ENCODE measurements at regions not wholly inside any gene's neighbourhood (a gene's known extent, or its start where the extent isn't known, plus 50 kb on each side); places are given as distances from the start of the nearest gene placed in this dataset.

GRCh38 chr5:124538191-124538590 lies 208.2 kb downstream of the ZNF608 start:
- H4K20me1 ChIP-seq (ENCODE audit: insufficient read depth): no peaks in the 10 kb centered on the region
- H2AFZ ChIP-seq (ENCODE audit: low read depth, low read length, poor library complexity, severe bottlenecking): no peak overlapping the region
- no peaks in the 10 kb centered on the region for H3K27me3 ChIP-seq (ENCODE audit: insufficient read depth, low read length)
- BruUV-seq (replicated peaks): no TSS peak
- ChIA-PET POLR2A (no interaction called here), CTCF (no interaction called here), RAD21 (ENCODE audit: low non-redundant PET in 1 of 2, low total read pairs in 2 of 2, uncharacterized antibody in 2 of 2, unreplicated experiment in 2 of 2) (no interaction called here)
- H3K9ac ChIP-seq (ENCODE audit: low read length): no peak overlapping the region
- H3K4me2 ChIP-seq (ENCODE audit: low read length): no peak overlapping the region
- no peaks in the 10 kb centered on the region for H3K36me3 ChIP-seq (ENCODE audit: control insufficient read depth in 1 of 2, insufficient read depth in 2 of 2, low read length in 2 of 2)
- no peak overlapping the region for H3K4me3 ChIP-seq (replicated peaks in 1 of 2; ENCODE audit: low read depth in 1 of 2, low read length in 2 of 2)
- no peaks in the 10 kb centered on the region for H3K4me1 ChIP-seq (ENCODE audit: control insufficient read depth in 1 of 2, insufficient read depth in 2 of 2, low read length in 2 of 2)
- TF ChIP-seq EGR1 (IDR thresholded peaks at IDR 0.05; ENCODE audit: low read depth): no peak
- TF ChIP-seq ZNF274 (IDR thresholded peaks at IDR 0.05; ENCODE audit: low read depth, low read length): no peak
- no peak for TF ChIP-seq CEBPB (IDR thresholded peaks at IDR 0.05; ENCODE audit: low read depth)
- TF ChIP-seq ZFX (IDR thresholded peaks at IDR 0.05): no peak
- TF ChIP-seq ELF1 (IDR thresholded peaks at IDR 0.05; ENCODE audit: borderline replicate concordance, low read depth): no peak
- no peak for TF ChIP-seq SP1 (IDR thresholded peaks at IDR 0.05; ENCODE audit: low read depth)
- TF ChIP-seq MAX (IDR thresholded peaks at IDR 0.05): no peak
- no peak for TF ChIP-seq POLR2A (IDR thresholded peaks at IDR 0.05; ENCODE audit: borderline replicate concordance, extremely low read depth, insufficient read depth, insufficient read length)
- TF ChIP-seq, protein P1, sequence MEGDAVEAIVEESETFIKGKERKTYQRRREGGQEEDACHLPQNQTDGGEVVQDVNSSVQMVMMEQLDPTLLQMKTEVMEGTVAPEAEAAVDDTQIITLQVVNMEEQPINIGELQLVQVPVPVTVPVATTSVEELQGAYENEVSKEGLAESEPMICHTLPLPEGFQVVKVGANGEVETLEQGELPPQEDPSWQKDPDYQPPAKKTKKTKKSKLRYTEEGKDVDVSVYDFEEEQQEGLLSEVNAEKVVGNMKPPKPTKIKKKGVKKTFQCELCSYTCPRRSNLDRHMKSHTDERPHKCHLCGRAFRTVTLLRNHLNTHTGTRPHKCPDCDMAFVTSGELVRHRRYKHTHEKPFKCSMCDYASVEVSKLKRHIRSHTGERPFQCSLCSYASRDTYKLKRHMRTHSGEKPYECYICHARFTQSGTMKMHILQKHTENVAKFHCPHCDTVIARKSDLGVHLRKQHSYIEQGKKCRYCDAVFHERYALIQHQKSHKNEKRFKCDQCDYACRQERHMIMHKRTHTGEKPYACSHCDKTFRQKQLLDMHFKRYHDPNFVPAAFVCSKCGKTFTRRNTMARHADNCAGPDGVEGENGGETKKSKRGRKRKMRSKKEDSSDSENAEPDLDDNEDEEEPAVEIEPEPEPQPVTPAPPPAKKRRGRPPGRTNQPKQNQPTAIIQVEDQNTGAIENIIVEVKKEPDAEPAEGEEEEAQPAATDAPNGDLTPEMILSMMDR (IDR thresholded peaks at IDR 0.05 in 2 of 3, conservative IDR thresholded peaks at IDR 0.05 in 1 of 3; ENCODE audit: borderline replicate concordance in 1 of 3, insufficient read depth in 1 of 3, low read depth in 2 of 3, low read length in 2 of 3): no peak
- no peak for TF ChIP-seq FOSL1 (IDR thresholded peaks at IDR 0.05; ENCODE audit: low read depth)
- TF ChIP-seq REST (IDR thresholded peaks at IDR 0.05; ENCODE audit: low read depth): no peak
- TF ChIP-seq EZH2phosphoT487 (IDR thresholded peaks at IDR 0.05; ENCODE audit: borderline replicate concordance): no peak
- no peak for TF ChIP-seq JUND (IDR thresholded peaks at IDR 0.05)
- no peak for TF ChIP-seq YY1 (IDR thresholded peaks at IDR 0.05; ENCODE audit: extremely low read depth, insufficient replicate concordance, low read depth, low read length)
- TF ChIP-seq EZH2 (IDR thresholded peaks at IDR 0.05): no peak
- no peak for TF ChIP-seq SRF (IDR thresholded peaks at IDR 0.05; ENCODE audit: low read depth)
- TF ChIP-seq, protein P2, sequence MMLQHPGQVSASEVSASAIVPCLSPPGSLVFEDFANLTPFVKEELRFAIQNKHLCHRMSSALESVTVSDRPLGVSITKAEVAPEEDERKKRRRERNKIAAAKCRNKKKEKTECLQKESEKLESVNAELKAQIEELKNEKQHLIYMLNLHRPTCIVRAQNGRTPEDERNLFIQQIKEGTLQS (IDR thresholded peaks at IDR 0.05): no peak
- H3K27ac ChIP-seq (ENCODE audit: low read depth, low read length): no peak overlapping the region
- H3K9me3 ChIP-seq (ENCODE audit: control insufficient read depth in 1 of 2, insufficient read depth in 1 of 2, low read depth in 1 of 2, low read length in 2 of 2): no peaks in the 10 kb centered on the region
- no peaks in the 10 kb centered on the region for H3K79me2 ChIP-seq (ENCODE audit: insufficient read depth, low read length)
- ATAC-seq (no peak), DNase-seq (ENCODE audit: low read depth, low spot score) (no peak)
- intact Hi-C loops (cut with micrococcal nuclease): no loop called here
- no peaks in the 10 kb centered on the region for H3K9me2 ChIP-seq (ENCODE audit: insufficient read depth)

Data from HCT116 (cell line).